Neural progenitor cell (in vitro differentiated cells): ENCODE measurements at regions not wholly inside any gene's neighbourhood (a gene's known extent, or its start where the extent isn't known, plus 50 kb on each side); places are given as distances from the start of the nearest gene placed in this dataset.

ENCODE experiments used
- DNase-seq: peaks from one replicate; pipeline ENCODE4 v3.0.0-alpha.2; 2016; ENCODE audit warnings: low spot score
- H2AFZ ChIP-seq: fragments of 200-600 bp; sonication (generic); replicated peaks from 2 replicates; pipeline ENCODE4 v1.6.1; 2016; ENCODE audit warnings: antibody characterized with exemption
- H3F3A ChIP-seq: fragments of 200-600 bp; sonication (generic); 2 replicates; pipeline ENCODE4 v1.6.1; 2016; ENCODE audit warnings: antibody characterized with exemption, low read depth
- H3K27ac ChIP-seq: fragments of 200-600 bp; sonication (generic); 2 replicates; pipeline ENCODE4 v1.5.1; 2016; ENCODE audit warnings: mild to moderate bottlenecking
- H3K27me3 ChIP-seq: fragments of 200-600 bp; sonication (generic); 2 replicates; pipeline ENCODE4 v1.6.1; 2016; ENCODE audit warnings: mild to moderate bottlenecking, moderate library complexity
- H3K36me3 ChIP-seq: fragments of 200-600 bp; sonication (generic); 2 replicates; pipeline ENCODE4 v1.5.1; 2016
- H3K4me1 ChIP-seq: fragments of 200-600 bp; sonication (generic); 2 replicates; pipeline ENCODE4 v1.6.1; 2016; ENCODE audit warnings: mixed run types
- H3K4me2 ChIP-seq: fragments of 200-600 bp; sonication (generic); 2 replicates; pipeline ENCODE4 v1.6.1; 2016
- H3K4me3 ChIP-seq: fragments of 200-600 bp; sonication (generic); 2 replicates; pipeline ENCODE4 v1.5.1; 2016
- H3K79me2 ChIP-seq: fragments of 200-600 bp; sonication (generic); 2 replicates; pipeline ENCODE4 v1.6.1; 2016; ENCODE audit warnings: low read depth
- H3K9ac ChIP-seq: fragments of 200-600 bp; sonication (generic); 2 replicates; pipeline ENCODE4 v1.6.1; 2016
- H3K9me3 ChIP-seq: fragments of 200-600 bp; sonication (generic); 2 replicates; pipeline ENCODE4 v1.5.1; 2016; ENCODE audit warnings: low read depth
- H4K20me1 ChIP-seq: fragments of 200-600 bp; sonication (generic); 2 replicates; pipeline ENCODE4 v1.6.1; 2016; ENCODE audit warnings: low read depth
- H3K27ac Mint-ChIP-seq: 3 replicates; pipeline ENCODE4 v1.8.0; 2021; ENCODE audit warnings: mixed read lengths
- H3K27me3 Mint-ChIP-seq: 2 replicates; pipeline ENCODE4 v1.8.0; 2022; ENCODE audit warnings: low read depth, mild to moderate bottlenecking, inconsistent platforms, moderate library complexity, mixed read lengths; ENCODE audit not compliant: insufficient read depth
- H3K36me3 Mint-ChIP-seq: 3 replicates; pipeline ENCODE4 v1.8.0; 2021; ENCODE audit warnings: mixed read lengths
- H3K4me1 Mint-ChIP-seq: 3 replicates; pipeline ENCODE4 v1.8.0; 2021; ENCODE audit warnings: mixed read lengths
- H3K4me3 Mint-ChIP-seq: 3 replicates; pipeline ENCODE4 v1.8.0; 2021; ENCODE audit warnings: mild to moderate bottlenecking, moderate library complexity, mixed read lengths
- H3K9me3 Mint-ChIP-seq: 3 replicates; pipeline ENCODE4 v1.8.0; 2020; ENCODE audit warnings: mixed read lengths
- EZH2 ChIP-seq: fragments of 200-600 bp; sonication (generic); IDR thresholded peaks from 2 replicates; pipeline ENCODE4 v1.6.1; 2017; ENCODE audit warnings: antibody characterized with exemption, mild to moderate bottlenecking, moderate library complexity
- EZH2phosphoT487 ChIP-seq: fragments of 200-600 bp; sonication (generic); IDR thresholded peaks from 2 replicates; pipeline ENCODE4 v1.6.1; 2017; ENCODE audit warnings: antibody characterized with exemption
- TF ChIP-seq, protein P1 (sequence below): fragments of 200-600 bp; sonication (generic); IDR thresholded peaks from 2 replicates; pipeline ENCODE4 v1.5.1; 2017; ENCODE audit warnings: antibody characterized with exemption, mild to moderate bottlenecking

DNA sequence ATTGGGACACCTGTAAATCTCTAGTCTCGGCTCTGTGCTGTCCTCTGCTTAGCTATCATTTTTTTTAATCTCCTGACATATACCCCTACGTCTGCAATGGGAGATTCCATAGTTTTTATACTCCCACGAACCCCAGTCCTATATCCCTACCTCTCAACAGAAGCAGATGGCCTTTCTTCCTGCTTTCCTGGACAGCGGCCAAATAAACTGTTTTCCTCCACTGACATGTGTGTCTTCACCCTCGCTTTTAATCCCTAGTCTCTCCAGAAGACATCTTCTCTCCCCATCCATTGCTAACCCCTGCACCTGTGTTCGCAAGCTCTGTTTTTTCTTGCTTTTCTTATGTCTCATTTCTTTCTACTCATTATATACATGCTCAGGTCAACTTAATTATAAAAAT lies 395.4 kb downstream of the EPHA4 start:
- Mint-ChIP-seq H3K27ac (no peak overlapping the region), H3K36me3 (no peaks in the 10 kb centered on the region), H3K4me3 (no peak overlapping the region), H3K27me3 (no peaks in the 10 kb centered on the region), H3K9me3 (peaks cover 5% of the 10 kb centered on the region), H3K4me1 (no peaks in the 10 kb centered on the region)
- H3F3A ChIP-seq, result no peaks in the 10 kb centered on the region
- no peak overlapping the region for H3K4me3 ChIP-seq
- no peak overlapping the region for H3K27ac ChIP-seq
- H3K27me3 ChIP-seq, result no peaks in the 10 kb centered on the region
- H3K9ac ChIP-seq, result no peak overlapping the region
- no peak overlapping the region for H3K4me2 ChIP-seq
- no peaks in the 10 kb centered on the region for H4K20me1 ChIP-seq
- no peak overlapping the region for H2AFZ ChIP-seq
- TF ChIP-seq EZH2phosphoT487, result no peak
- TF ChIP-seq, protein P1, sequence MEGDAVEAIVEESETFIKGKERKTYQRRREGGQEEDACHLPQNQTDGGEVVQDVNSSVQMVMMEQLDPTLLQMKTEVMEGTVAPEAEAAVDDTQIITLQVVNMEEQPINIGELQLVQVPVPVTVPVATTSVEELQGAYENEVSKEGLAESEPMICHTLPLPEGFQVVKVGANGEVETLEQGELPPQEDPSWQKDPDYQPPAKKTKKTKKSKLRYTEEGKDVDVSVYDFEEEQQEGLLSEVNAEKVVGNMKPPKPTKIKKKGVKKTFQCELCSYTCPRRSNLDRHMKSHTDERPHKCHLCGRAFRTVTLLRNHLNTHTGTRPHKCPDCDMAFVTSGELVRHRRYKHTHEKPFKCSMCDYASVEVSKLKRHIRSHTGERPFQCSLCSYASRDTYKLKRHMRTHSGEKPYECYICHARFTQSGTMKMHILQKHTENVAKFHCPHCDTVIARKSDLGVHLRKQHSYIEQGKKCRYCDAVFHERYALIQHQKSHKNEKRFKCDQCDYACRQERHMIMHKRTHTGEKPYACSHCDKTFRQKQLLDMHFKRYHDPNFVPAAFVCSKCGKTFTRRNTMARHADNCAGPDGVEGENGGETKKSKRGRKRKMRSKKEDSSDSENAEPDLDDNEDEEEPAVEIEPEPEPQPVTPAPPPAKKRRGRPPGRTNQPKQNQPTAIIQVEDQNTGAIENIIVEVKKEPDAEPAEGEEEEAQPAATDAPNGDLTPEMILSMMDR, result no peak
- no peak for TF ChIP-seq EZH2
- no peaks in the 10 kb centered on the region for H3K36me3 ChIP-seq
- no peaks in the 10 kb centered on the region for H3K4me1 ChIP-seq
- H3K79me2 ChIP-seq, result no peaks in the 10 kb centered on the region
- no peak for DNase-seq
- no peaks in the 10 kb centered on the region for H3K9me3 ChIP-seq

DNA sequence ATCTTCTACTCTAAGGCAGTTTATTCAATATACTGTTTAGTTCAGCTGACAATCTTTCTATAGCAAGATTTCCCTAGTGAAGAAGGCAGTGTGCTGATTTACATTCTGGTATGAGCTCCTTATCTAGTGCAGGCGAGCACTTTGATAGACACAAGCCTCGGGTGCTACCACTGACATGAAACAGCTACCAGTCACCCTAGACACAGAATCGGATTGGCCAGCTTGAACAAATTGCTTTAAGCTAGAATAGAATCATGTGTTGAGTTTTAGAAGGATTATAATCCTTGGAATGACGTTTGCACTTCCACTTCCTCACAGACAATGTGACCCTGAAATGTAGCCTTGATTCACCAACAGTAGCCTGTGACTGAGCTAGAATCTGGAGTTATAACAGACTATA lies 394.0 kb downstream of the EPHA4 start:
- Histone ChIP-seq H3K4me2 (no peak overlapping the region), H3K4me3 (no peak overlapping the region), H4K20me1 (no peaks in the 10 kb centered on the region), H3K27me3 (no peaks in the 10 kb centered on the region), H3K9ac (no peak overlapping the region), H3K27ac (no peak overlapping the region), H3K4me1 (no peaks in the 10 kb centered on the region), H3F3A (no peaks in the 10 kb centered on the region), H3K9me3 (peaks cover 4% of the 10 kb centered on the region), H3K36me3 (no peaks in the 10 kb centered on the region), H2AFZ (no peak overlapping the region), H3K79me2 (no peaks in the 10 kb centered on the region)
- DNase-seq, result no peak
- no peak overlapping the region for H3K27ac Mint-ChIP-seq
- no peak overlapping the region for H3K4me3 Mint-ChIP-seq
- peaks cover 5% of the 10 kb centered on the region for H3K9me3 Mint-ChIP-seq
- H3K36me3 Mint-ChIP-seq, result no peaks in the 10 kb centered on the region
- no peaks in the 10 kb centered on the region for H3K27me3 Mint-ChIP-seq
- no peaks in the 10 kb centered on the region for H3K4me1 Mint-ChIP-seq
- TF ChIP-seq EZH2phosphoT487 (no peak), EZH2 (no peak)
- TF ChIP-seq, protein P1, result no peak

DNA sequence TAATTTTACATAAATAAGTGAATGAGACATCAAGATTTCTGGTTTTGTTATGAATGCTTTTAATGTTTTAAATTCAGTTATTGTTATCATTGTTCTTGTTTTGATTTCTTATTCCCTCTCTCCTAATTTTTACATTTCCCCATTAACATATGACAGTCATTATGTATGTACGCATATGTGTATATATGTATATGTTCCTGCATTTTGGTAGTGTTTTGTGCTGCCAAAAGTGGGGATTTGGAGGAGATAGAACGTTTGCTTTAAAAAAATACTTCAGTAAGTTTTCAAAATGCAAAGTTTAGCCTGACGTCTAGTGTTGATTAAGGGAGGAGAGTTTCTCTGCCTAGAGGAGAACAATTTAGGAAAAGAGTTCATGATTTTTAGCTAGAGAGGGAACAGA lies 385.2 kb downstream of the EPHA4 start:
- Histone ChIP-seq H3K27ac (no peak overlapping the region), H4K20me1 (no peaks in the 10 kb centered on the region), H3K4me1 (peaks cover 33% of the 10 kb centered on the region), H2AFZ (peak overlapping the region; percentile 72), H3K9me3 (peaks cover 3% of the 10 kb centered on the region), H3K9ac (no peak overlapping the region), H3K4me2 (no peak overlapping the region), H3F3A (peaks cover 14% of the 10 kb centered on the region), H3K79me2 (no peaks in the 10 kb centered on the region), H3K36me3 (no peaks in the 10 kb centered on the region), H3K4me3 (no peak overlapping the region), H3K27me3 (no peaks in the 10 kb centered on the region)
- Mint-ChIP-seq H3K36me3 (no peaks in the 10 kb centered on the region), H3K9me3 (peaks cover 3% of the 10 kb centered on the region), H3K27ac (no peak overlapping the region), H3K4me3 (no peak overlapping the region), H3K27me3 (peaks cover 2% of the 10 kb centered on the region), H3K4me1 (peaks cover 16% of the 10 kb centered on the region)
- TF ChIP-seq EZH2 (no peak), EZH2phosphoT487 (no peak)
- TF ChIP-seq, protein P1, result no peak
- no peak for DNase-seq
